ENCODE measurements at regions not wholly inside any gene's neighbourhood (a gene's known extent, or its start where the extent isn't known, plus 50 kb on each side); places are given as distances from the start of the nearest gene placed in this dataset.

- 0% methylated on average over 5 of the region's 5 CpGs for WGBS (ENCODE audit: insufficient coverage, low coverage, missing lambda C conversion rate)
- H3K4me1 ChIP-seq (replicated peaks in 1 of 2; ENCODE audit: control insufficient read depth in 2 of 2, insufficient read depth in 2 of 2, low read length in 2 of 2): no peaks in the 10 kb centered on the region
- FAIRE-seq: no peak
- no peaks in the 10 kb centered on the region for H3K36me3 ChIP-seq (ENCODE audit: control insufficient read depth, insufficient read depth, low read length)
- no peak for DNase-seq (ENCODE audit: extremely low read depth in 1 of 4, low spot score in 3 of 4)
- ChIA-PET CTCF (ENCODE audit: low intra/inter-chr PET ratio) (no interaction called here), POLR2A (no interaction called here)
- H3K9ac ChIP-seq (ENCODE audit: insufficient read depth in 1 of 2, low read depth in 2 of 2, low read length in 2 of 2): no peak overlapping the region
- no peak overlapping the region for H3K27ac ChIP-seq (ENCODE audit: extremely low read depth, low read depth, low read length)
- H2AFZ ChIP-seq (ENCODE audit: low read depth, low read length): no peak overlapping the region
- in situ Hi-C loops (cut with MboI) (no loop called here), intact Hi-C loops (cut with micrococcal nuclease) (no loop called here)
- no peaks in the 10 kb centered on the region for H3K9me3 ChIP-seq (replicated peaks; ENCODE audit: control insufficient read depth, insufficient read depth, low read depth, low read length)
- peaks cover 2 to 5% of the 10 kb centered on the region in 2 experiments; a peak in 3 of 5 replicates for H3K27me3 ChIP-seq (ENCODE audit: control insufficient read depth in 2 of 2, insufficient read depth in 2 of 2, low read length in 2 of 2)
- no peaks in the 10 kb centered on the region for H4K20me1 ChIP-seq (replicated peaks; ENCODE audit: control insufficient read depth, insufficient read depth, low read length)
- H3K79me2 ChIP-seq (ENCODE audit: control insufficient read depth, insufficient read depth, low read length): no peaks in the 10 kb centered on the region
- H3K9me1 ChIP-seq (ENCODE audit: control insufficient read depth, insufficient read depth, low read length): no peaks in the 10 kb centered on the region
- no peak for ATAC-seq
- BruUV-seq (replicated peaks): no TSS peak
- TF ChIP-seq CEBPG (CRISPR knock-in tag; IDR thresholded peaks at IDR 0.05): no peak
- TF ChIP-seq CEBPG (tag; conservative IDR thresholded peaks at IDR 0.05 in 1 of 2, IDR thresholded peaks at IDR 0.05 in 1 of 2): peak in 1 of 2 experiments; percentile 75; a peak in 3 of 4 replicates
- no peak for TF ChIP-seq KDM2B (CRISPR knock-in tag; IDR thresholded peaks at IDR 0.05)
- TF ChIP-seq CEBPB (tag; IDR thresholded peaks at IDR 0.05): peak; percentile 51; the same call in 1 of the 2 replicates
- no peak for TF ChIP-seq BHLHE40 (IDR thresholded peaks at IDR 0.05; ENCODE audit: low read length)
- TF ChIP-seq HDGF (IDR thresholded peaks at IDR 0.05): no peak
- TF ChIP-seq IFI16 (CRISPR knock-in tag; IDR thresholded peaks at IDR 0.05): no peak
- no peak for TF ChIP-seq HBP1 (CRISPR knock-in tag; IDR thresholded peaks at IDR 0.05)
- no peak for TF ChIP-seq HOXB6 (CRISPR knock-in tag; IDR thresholded peaks at IDR 0.05; ENCODE audit: borderline replicate concordance)
- no peak for TF ChIP-seq IRF1 (CRISPR knock-in tag; IDR thresholded peaks at IDR 0.05; ENCODE audit: borderline replicate concordance)
- peak; percentile 71 for TF ChIP-seq ATF3 (IDR thresholded peaks at IDR 0.05)
- TF ChIP-seq ATF3 (CRISPR knock-in tag; conservative IDR thresholded peaks at IDR 0.05): no peak
- no peak for TF ChIP-seq ARID2 (IDR thresholded peaks at IDR 0.05)
- TF ChIP-seq GTF2A2 (tag; IDR thresholded peaks at IDR 0.05): no peak
- TF ChIP-seq FOSL1 (tag; conservative IDR thresholded peaks at IDR 0.05): no peak
- no peak for TF ChIP-seq BRF1 (IDR thresholded peaks at IDR 0.05; ENCODE audit: borderline replicate concordance, extremely low read depth, insufficient read length)
- no peak for TF ChIP-seq RBM14 (IDR thresholded peaks at IDR 0.05; ENCODE audit: borderline replicate concordance, insufficient read depth, low read depth, low read length)
- TF ChIP-seq PHTF2 (CRISPR knock-in tag; IDR thresholded peaks at IDR 0.05): no peak
- TF ChIP-seq MAFK (IDR thresholded peaks at IDR 0.05; ENCODE audit: low read length): no peak
- no peak for TF ChIP-seq CHCHD3 (CRISPR knock-in tag; IDR thresholded peaks at IDR 0.05)
- no peak overlapping the region for H3K4me3 ChIP-seq
- no peak overlapping the region for H3K4me2 ChIP-seq (ENCODE audit: insufficient read depth, low read length)
Observed at GRCh38 chr12:24541193-24541871, 407.6 kb downstream of the BCAT1 start.
